IPS DF 6.9 (cell line): ENCODE measurements at regions not wholly inside any gene's neighbourhood (a gene's known extent, or its start where the extent isn't known, plus 50 kb on each side); places are given as distances from the start of the nearest gene placed in this dataset.

ENCODE experiments used
- DNase-seq: peaks from one replicate; pipeline ENCODE4 v3.0.0-alpha.2; 2013; ENCODE audit warnings: low read depth, low spot score
- H3K27ac ChIP-seq: one replicate; pipeline ENCODE4 v1.5.1; 2013; ENCODE audit warnings: low read length, control low read depth
- H3K27me3 ChIP-seq: 2 replicates; pipeline ENCODE4 v1.6.1; 2013; ENCODE audit warnings: mild to moderate bottlenecking, low read length; ENCODE audit not compliant: control insufficient read depth, insufficient read depth
- H3K36me3 ChIP-seq: 2 replicates; pipeline ENCODE4 v1.6.1; 2013; ENCODE audit warnings: low read length; ENCODE audit not compliant: control insufficient read depth, insufficient read depth
- H3K4me1 ChIP-seq: 2 replicates; pipeline ENCODE4 v1.6.1; 2013; ENCODE audit warnings: low read length; ENCODE audit not compliant: control insufficient read depth, insufficient read depth
- H3K4me3 ChIP-seq: 2 replicates; pipeline ENCODE4 v1.5.1; 2013; ENCODE audit warnings: mild to moderate bottlenecking, low read length
- H3K9me3 ChIP-seq: 2 replicates; pipeline ENCODE4 v1.6.1; 2013; ENCODE audit warnings: low read length, inconsistent platforms; ENCODE audit not compliant: control insufficient read depth, insufficient read depth
- WGBS: extraction: QIAGEN DNeasy Blood & Tissue Kit; methylation state at CpG from one replicate; pipeline ENCODE4 v1.1.7; 2013; ENCODE audit warnings: mixed read lengths, missing lambda C conversion rate; ENCODE audit not compliant: insufficient read length, insufficient coverage; 5-methylcytosine and 5-hydroxymethylcytosine counted together

GRCh38 chr2:18365342-18365741, 195.1 kb downstream of the RDH14 start:
- Histone ChIP-seq H3K4me3 (no peak overlapping the region), H3K9me3 (no peaks in the 10 kb centered on the region), H3K4me1 (no peaks in the 10 kb centered on the region), H3K27ac (no peak overlapping the region), H3K27me3 (no peaks in the 10 kb centered on the region), H3K36me3 (no peaks in the 10 kb centered on the region)
- no peak for DNase-seq
- no CpG with 5 or more reads among the region's 2 CpGs for WGBS

DNA sequence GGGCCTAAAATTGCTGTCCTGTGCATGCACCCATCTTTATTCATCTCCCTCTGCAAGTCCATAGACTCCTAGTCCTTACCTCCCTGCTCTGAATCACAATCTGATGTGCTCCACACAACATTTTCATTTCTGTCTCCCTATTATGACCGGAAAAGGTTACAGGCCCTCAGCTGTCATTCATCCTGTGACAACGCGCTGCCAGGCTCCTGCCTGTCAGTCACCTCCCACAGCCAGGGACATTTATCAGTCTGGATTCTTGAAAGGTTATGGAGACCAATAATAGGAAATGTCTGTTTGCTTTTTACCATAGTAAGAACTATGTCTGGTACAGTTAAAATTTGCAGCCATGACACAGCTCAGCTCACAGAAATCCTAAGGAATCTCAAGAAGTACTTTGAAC, 197.1 kb downstream of the RDH14 start:
- no peaks in the 10 kb centered on the region for H3K36me3 ChIP-seq
- no peak overlapping the region for H3K27ac ChIP-seq

GRCh38 chr2:18362696-18363095, 197.8 kb downstream of the RDH14 start:
- no peak overlapping the region for H3K27ac ChIP-seq
- no peaks in the 10 kb centered on the region for H3K36me3 ChIP-seq
- no CpG with 5 or more reads among the region's 1 CpG for WGBS
- no peak for DNase-seq
- no peaks in the 10 kb centered on the region for H3K9me3 ChIP-seq
- H3K4me3 ChIP-seq = no peak overlapping the region
- H3K4me1 ChIP-seq = no peaks in the 10 kb centered on the region
- no peaks in the 10 kb centered on the region for H3K27me3 ChIP-seq

More for the DNA sequence above, 197.1 kb downstream of the RDH14 start:
- no peak for DNase-seq
- no peaks in the 10 kb centered on the region for H3K4me1 ChIP-seq
- no CpG with 5 or more reads among the region's 3 CpGs for WGBS
- no peaks in the 10 kb centered on the region for H3K27me3 ChIP-seq
- no peaks in the 10 kb centered on the region for H3K9me3 ChIP-seq
- no peak overlapping the region for H3K4me3 ChIP-seq

DNA sequence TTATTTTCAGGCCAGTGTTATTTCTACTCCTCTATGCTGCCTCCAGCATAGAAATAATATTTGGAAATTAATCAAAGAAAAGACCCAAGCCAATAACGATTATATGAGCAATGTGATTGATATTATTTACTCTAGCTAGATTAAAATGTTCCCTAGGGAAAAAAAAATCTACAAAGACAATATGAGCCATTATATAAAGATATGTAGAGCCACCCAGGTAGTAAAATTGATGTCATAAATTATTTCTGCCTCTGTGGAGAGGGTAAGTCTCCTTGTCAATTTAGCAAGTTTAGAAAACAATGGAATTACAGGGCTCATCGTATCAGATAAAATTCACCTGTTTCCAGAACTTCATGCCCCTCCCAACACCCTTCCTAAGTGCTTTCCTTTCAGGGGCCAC, 202.9 kb downstream of the RDH14 start:
- Histone ChIP-seq H3K36me3 (no peaks in the 10 kb centered on the region), H3K27me3 (no peaks in the 10 kb centered on the region), H3K27ac (no peak overlapping the region), H3K4me3 (no peak overlapping the region), H3K9me3 (no peaks in the 10 kb centered on the region), H3K4me1 (no peaks in the 10 kb centered on the region)
- no peak for DNase-seq
- no CpG with 5 or more reads among the region's 2 CpGs for WGBS

GRCh38 chr2:18356676-18357075, 203.8 kb downstream of the RDH14 start:
- DNase-seq = no peak
- H3K9me3 ChIP-seq = no peaks in the 10 kb centered on the region
- H3K27me3 ChIP-seq = no peaks in the 10 kb centered on the region
- WGBS = no CpG with 5 or more reads among the region's 2 CpGs
- no peak overlapping the region for H3K4me3 ChIP-seq
- H3K36me3 ChIP-seq = no peaks in the 10 kb centered on the region
- H3K27ac ChIP-seq = no peak overlapping the region
- H3K4me1 ChIP-seq = no peaks in the 10 kb centered on the region

- no peak for DNase-seq
- no peaks in the 10 kb centered on the region for H3K4me1 ChIP-seq
- H3K4me3 ChIP-seq = no peak overlapping the region
- no peak overlapping the region for H3K27ac ChIP-seq
- no CpG with 5 or more reads among the region's 1 CpG for WGBS
- H3K27me3 ChIP-seq = no peaks in the 10 kb centered on the region
- H3K36me3 ChIP-seq = no peaks in the 10 kb centered on the region
- H3K9me3 ChIP-seq = no peaks in the 10 kb centered on the region
These were observed 211.0 kb downstream of the RDH14 start for GRCh38 chr2:18349421-18349820.

GRCh38 chr2:18346874-18347273, 213.6 kb downstream of the RDH14 start:
- H3K9me3 ChIP-seq = no peaks in the 10 kb centered on the region
- no peaks in the 10 kb centered on the region for H3K36me3 ChIP-seq
- H3K4me1 ChIP-seq = no peaks in the 10 kb centered on the region
- no peaks in the 10 kb centered on the region for H3K27me3 ChIP-seq
- no peak overlapping the region for H3K27ac ChIP-seq
- no peak overlapping the region for H3K4me3 ChIP-seq
- no CpG with 5 or more reads among the region's 3 CpGs for WGBS
- DNase-seq = no peak

GRCh38 chr2:18346344-18346743, 214.1 kb downstream of the RDH14 start:
- no peak overlapping the region for H3K4me3 ChIP-seq
- no peak overlapping the region for H3K27ac ChIP-seq
- no peaks in the 10 kb centered on the region for H3K36me3 ChIP-seq
- no peaks in the 10 kb centered on the region for H3K27me3 ChIP-seq
- H3K9me3 ChIP-seq = no peaks in the 10 kb centered on the region
- no peaks in the 10 kb centered on the region for H3K4me1 ChIP-seq
- no CpG with 5 or more reads among the region's 3 CpGs for WGBS
- no peak for DNase-seq

- Histone ChIP-seq H3K27ac (no peak overlapping the region), H3K4me1 (no peaks in the 10 kb centered on the region), H3K4me3 (no peak overlapping the region), H3K27me3 (no peaks in the 10 kb centered on the region), H3K9me3 (no peaks in the 10 kb centered on the region), H3K36me3 (no peaks in the 10 kb centered on the region)
- WGBS = no CpG with 5 or more reads among the region's 5 CpGs
- DNase-seq = no peak
These were observed 214.6 kb downstream of the RDH14 start for GRCh38 chr2:18345848-18346247.

DNA sequence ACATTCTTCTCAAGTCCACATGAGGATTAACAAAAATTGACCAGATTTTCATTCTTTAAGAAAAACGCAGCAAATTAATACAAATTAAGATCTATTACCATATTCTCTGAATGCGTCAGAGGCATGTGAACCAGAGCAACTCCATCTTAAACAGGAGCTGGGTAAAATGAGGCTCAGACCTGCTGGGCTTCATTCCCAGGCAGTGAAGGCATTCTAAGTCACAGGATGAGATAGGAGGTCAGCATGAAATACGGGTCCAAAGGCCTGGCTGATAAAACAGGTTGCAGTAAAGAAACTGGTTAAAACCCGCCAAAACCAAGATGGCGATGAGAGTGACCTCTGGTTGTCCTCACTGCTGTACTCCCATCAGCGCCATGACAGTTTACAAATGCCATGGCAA, 217.6 kb downstream of the RDH14 start:
- H3K9me3 ChIP-seq = no peaks in the 10 kb centered on the region
- no peaks in the 10 kb centered on the region for H3K27me3 ChIP-seq
- H3K4me3 ChIP-seq = no peak overlapping the region
- DNase-seq = no peak
- no CpG with 5 or more reads among the region's 6 CpGs for WGBS
- H3K27ac ChIP-seq = no peak overlapping the region
- H3K36me3 ChIP-seq = no peaks in the 10 kb centered on the region
- H3K4me1 ChIP-seq = no peaks in the 10 kb centered on the region

- no peak overlapping the region for H3K4me3 ChIP-seq
- H3K27me3 ChIP-seq = no peaks in the 10 kb centered on the region
- H3K27ac ChIP-seq = no peak overlapping the region
- WGBS = no CpG with 5 or more reads among the region's 1 CpG
- H3K36me3 ChIP-seq = no peaks in the 10 kb centered on the region
- no peak for DNase-seq
- H3K4me1 ChIP-seq = no peaks in the 10 kb centered on the region
- no peaks in the 10 kb centered on the region for H3K9me3 ChIP-seq
These were observed 221.1 kb downstream of the RDH14 start for GRCh38 chr2:18339326-18339725.
